ENCODE measurements at regions not wholly inside any gene's neighbourhood (a gene's known extent, or its start where the extent isn't known, plus 50 kb on each side); places are given as distances from the start of the nearest gene placed in this dataset.

GRCh38 chr10:21078410-21079329 is 181.6 kb upstream of the NEBL start:
- peak; percentile 40 to 72 for DNase-seq

- DNase-seq = no peak
These were observed 180.6 kb upstream of the NEBL start for GRCh38 chr10:21077681-21078080.

GRCh38 chr10:21076381-21076780 is 179.3 kb upstream of the NEBL start:
- no peak for DNase-seq

GRCh38 chr10:21075880-21076279 is 178.8 kb upstream of the NEBL start:
- DNase-seq = no peak

GRCh38 chr10:21071001-21071673 is 174.0 kb upstream of the NEBL start:
- no peak for DNase-seq

GRCh38 chr10:21069929-21070700 is 173.0 kb upstream of the NEBL start:
- DNase-seq = peak; percentile 51 to 69

GRCh38 chr10:21069278-21069677 is 172.2 kb upstream of the NEBL start:
- no peak for DNase-seq

- no peak for DNase-seq
These were observed 171.0 kb upstream of the NEBL start for GRCh38 chr10:21068026-21068656.

GRCh38 chr10:21065621-21066248 is 168.6 kb upstream of the NEBL start:
- no peak for DNase-seq

GRCh38 chr10:21061982-21062381 is 164.9 kb upstream of the NEBL start:
- no peak for DNase-seq

- no peak for DNase-seq
These were observed 164.1 kb upstream of the NEBL start for GRCh38 chr10:21061184-21061583.

- DNase-seq = no peak
These were observed 163.5 kb upstream of the NEBL start for GRCh38 chr10:21060626-21061025.

GRCh38 chr10:21057989-21058388 is 160.9 kb upstream of the NEBL start:
- DNase-seq = no peak

- DNase-seq = no peak
These were observed 160.3 kb upstream of the NEBL start for GRCh38 chr10:21057436-21057835.

GRCh38 chr10:21056461-21056860 is 159.3 kb upstream of the NEBL start:
- DNase-seq = no peak

GRCh38 chr10:21055339-21056135 is 158.4 kb upstream of the NEBL start:
- DNase-seq = no peak

- DNase-seq = no peak
These were observed 157.0 kb upstream of the NEBL start for GRCh38 chr10:21053953-21054690.

- DNase-seq = no peak
These were observed 155.6 kb upstream of the NEBL start for GRCh38 chr10:21052709-21053104.

- DNase-seq = no peak
These were observed 155.1 kb upstream of the NEBL start for GRCh38 chr10:21052072-21052708.

- DNase-seq = no peak
These were observed 152.4 kb upstream of the NEBL start for GRCh38 chr10:21049482-21049881.

Measured in NCI-H2081 (cell line).